ENCODE measurements at regions not wholly inside any gene's neighbourhood (a gene's known extent, or its start where the extent isn't known, plus 50 kb on each side); places are given as distances from the start of the nearest gene placed in this dataset.

GRCh38 chr1:22295396-22295795, 152.5 kb upstream of the WNT4 start:
- TF ChIP-seq CTCF (IDR thresholded peaks at IDR 0.05; ENCODE audit: insufficient read depth, low read depth, low read length) (no peak), EZH2 (IDR thresholded peaks at IDR 0.05; ENCODE audit: insufficient read depth, low read length) (no peak)
